HepG2 (cell line): ENCODE measurements at regions not wholly inside any gene's neighbourhood (a gene's known extent, or its start where the extent isn't known, plus 50 kb on each side); places are given as distances from the start of the nearest gene placed in this dataset.

Source experiments
- ATAC-seq: fragments of 200-7000 bp; cut with Tn5 transposase; 3 replicates; pipeline ENCODE4 v1.9.1; 2020; ENCODE audit warnings: mild to moderate bottlenecking, moderate library complexity
- BruUV-seq: library from RNA; stranded (reverse); fragments of 400-500 nt; replicated peaks from 2 replicates; lab custom pipeline; 2021; lab: Mats Ljungman, UMichigan
- CTCF ChIA-PET: fragments of 300-600 bp; formaldehyde crosslinking; extraction: SDS; loops from one replicate; lab custom pipeline; 2021; ENCODE audit warnings: low total read pairs, inconsistent platforms, low intra/inter-chr PET ratio; lab: Yijun Ruan, JAX
- POLR2A ChIA-PET: fragments of 350-600 bp; sonication (Branson Sonifier 250); formaldehyde crosslinking; loops from one replicate; lab custom pipeline; 2020; ENCODE audit warnings: antibody characterized with exemption, inconsistent platforms; lab: Yijun Ruan, JAX
- DNase-seq: peaks from one replicate; pipeline ENCODE4 v3.0.0-alpha.2; 2015; ENCODE audit warnings: low spot score
- FAIRE-seq: peaks from 3 replicates; lab custom pipeline; 2011; peaks lifted over from hg19 to GRCh38; lab: Jason Lieb, UNC
- H2AFZ ChIP-seq: one replicate; pipeline ENCODE4 v1.6.1; 2011; ENCODE audit warnings: low read length, inconsistent platforms
- H3K27ac ChIP-seq: fragments of 300-600 bp; 3 replicates; pipeline ENCODE4 v1.8.0; 2011; ENCODE audit warnings: mixed run types, mild to moderate bottlenecking, mixed read lengths, low read length, inconsistent platforms; ENCODE audit not compliant: insufficient read depth; ENCODE audit errors: extremely low read length
- H3K27me3 ChIP-seq, 2 experiments: fragments of 200-600 bp in 1 of 2; 2 replicates in 1 of 2; 3 replicates in 1 of 2; pipeline versions ENCODE4 v1.6.0 to v1.8.0; 2011; ENCODE audit warnings: low read length in 2 of 2, mild to moderate bottlenecking in 2 of 2, moderate library complexity in 2 of 2, inconsistent platforms in 1 of 2; ENCODE audit not compliant: insufficient read depth in 2 of 2, control insufficient read depth in 1 of 2
- H3K36me3 ChIP-seq, 2 experiments: fragments of 200-600 bp in 1 of 2; replicated peaks in 1 of 2; 2 replicates in 1 of 2; 3 replicates in 1 of 2; pipeline versions ENCODE4 v1.5.1 to v1.8.0; 2011; ENCODE audit warnings: low read length in 2 of 2, inconsistent platforms in 1 of 2; ENCODE audit not compliant: insufficient read depth in 2 of 2, control insufficient read depth in 1 of 2
- H3K4me1 ChIP-seq: 2 replicates; pipeline ENCODE4 v1.5.1; 2012; ENCODE audit warnings: low read length, inconsistent platforms; ENCODE audit not compliant: insufficient read depth
- H3K4me2 ChIP-seq: 2 replicates; pipeline ENCODE4 v1.6.0; 2011; ENCODE audit warnings: low read depth, low read length, inconsistent platforms
- H3K4me3 ChIP-seq, 3 experiments: fragments of 200-600 bp in 1 of 3; sonication (generic), shearing (Covaris generic) in 1 of 3; replicated peaks in 1 of 3; 2 replicates each; pipeline ENCODE4 v1.5.1; 2011 to 2016; ENCODE audit warnings: low read length in 3 of 3, inconsistent platforms in 2 of 3, low read depth in 2 of 3, mild to moderate bottlenecking in 2 of 3, control low read depth in 1 of 3, mixed read lengths in 1 of 3; ENCODE audit not compliant: insufficient read depth in 1 of 3
- H3K79me2 ChIP-seq: one replicate; pipeline ENCODE4 v1.6.1; 2011; ENCODE audit warnings: low read length, inconsistent platforms; ENCODE audit not compliant: insufficient read depth
- H3K9ac ChIP-seq: 2 replicates; pipeline ENCODE4 v1.6.0; 2011; ENCODE audit warnings: mild to moderate bottlenecking, low read depth, low read length, inconsistent platforms; ENCODE audit not compliant: insufficient read depth
- H3K9me3 ChIP-seq: 2 replicates; pipeline ENCODE4 v1.5.1; 2012; ENCODE audit warnings: mild to moderate bottlenecking, low read length
- H4K20me1 ChIP-seq: 2 replicates; pipeline ENCODE4 v1.6.0; 2011; ENCODE audit warnings: inconsistent platforms, mild to moderate bottlenecking, low read length, moderate library complexity; ENCODE audit not compliant: insufficient read depth
- IRF2 ChIP-seq: IDR thresholded peaks from 2 replicates; pipeline ENCODE4 v1.6.1; 2018; ENCODE audit warnings: missing genetic modification reagents, missing compliant biosample characterization
- REXO4 ChIP-seq: sonication (generic); formaldehyde crosslinking; IDR thresholded peaks from 2 replicates; pipeline ENCODE4 v1.8.0; 2022; ENCODE audit warnings: missing genetic modification reagents, mild to moderate bottlenecking, borderline replicate concordance
- ZSCAN22 ChIP-seq: sonication (generic); formaldehyde crosslinking; IDR thresholded peaks from 2 replicates; pipeline ENCODE4 v1.4.0; 2020; ENCODE audit warnings: mild to moderate bottlenecking, missing genetic modification reagents
- WGBS: methylation state at CpG from one replicate; pipeline ENCODE4 v1.1.6; 2017; ENCODE audit warnings: low lambda C conversion rate; 5-methylcytosine and 5-hydroxymethylcytosine counted together
- in situ Hi-C: cut with HindIII; loops from 2 replicates; pipeline ENCODE4 v1.10.0; 2017; ENCODE audit warnings: low pct_unique_long_range_greater_than_20kb; ENCODE audit not compliant: extremely low pct_ligation_motif_present
- intact Hi-C: fragments of 100-400 bp; cut with micrococcal nuclease; formaldehyde crosslinking; loops from one replicate; pipeline ENCODE4 v1.10.0; 2022; ENCODE audit not compliant: unreplicated experiment
- TF ChIP-seq, protein P1 (sequence below): sonication (generic); formaldehyde crosslinking; IDR thresholded peaks from 2 replicates; pipeline ENCODE4 v1.5.1; 2020; ENCODE audit warnings: missing genetic modification reagents, mild to moderate bottlenecking, borderline replicate concordance
- TF ChIP-seq, protein P2 (sequence below): sonication (generic); formaldehyde crosslinking; conservative IDR thresholded peaks from 2 replicates; pipeline ENCODE4 v1.4.0; 2020; ENCODE audit warnings: mild to moderate bottlenecking, missing genetic modification reagents, moderate library complexity

DNA sequence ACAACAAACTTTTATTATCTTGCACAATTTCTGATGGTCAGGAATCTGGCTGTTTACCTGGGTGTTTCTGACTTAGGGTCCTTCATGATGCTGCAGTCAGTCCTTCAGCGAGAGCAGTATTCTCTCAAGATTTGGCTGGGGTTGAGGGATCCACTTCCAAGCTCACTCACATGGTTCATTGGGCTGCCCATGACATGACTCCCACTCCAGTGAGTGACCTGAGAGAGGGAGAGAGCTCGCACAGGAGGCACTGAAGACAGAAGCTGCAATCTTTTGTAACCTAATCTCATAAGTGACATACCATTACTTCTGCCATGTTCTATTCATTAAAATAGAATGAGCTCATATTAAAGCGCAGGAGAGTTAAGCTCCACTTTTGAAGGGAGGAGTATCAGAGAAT is 212.6 kb downstream of the SPATA31D1 start:
- intact Hi-C loops: no loop called here
- in situ Hi-C loops: no loop called here

More for the DNA sequence above, 212.6 kb downstream of the SPATA31D1 start:
- Histone ChIP-seq H3K36me3 (no peaks in the 10 kb centered on the region), H2AFZ (no peak overlapping the region), H3K27ac (no peak overlapping the region), H3K4me2 (no peak overlapping the region), H3K27me3 (no peaks in the 10 kb centered on the region), H3K9me3 (no peaks in the 10 kb centered on the region), H3K79me2 (no peaks in the 10 kb centered on the region), H3K4me3 (no peak overlapping the region), H4K20me1 (no peaks in the 10 kb centered on the region), H3K4me1 (no peaks in the 10 kb centered on the region), H3K9ac (no peak overlapping the region)
- BruUV-seq: no TSS peak
- no peak for ATAC-seq
- WGBS: 42% methylated on average over 3 of the region's 3 CpGs
- DNase-seq: no peak
- no peak for FAIRE-seq
- TF ChIP-seq, protein P1, sequence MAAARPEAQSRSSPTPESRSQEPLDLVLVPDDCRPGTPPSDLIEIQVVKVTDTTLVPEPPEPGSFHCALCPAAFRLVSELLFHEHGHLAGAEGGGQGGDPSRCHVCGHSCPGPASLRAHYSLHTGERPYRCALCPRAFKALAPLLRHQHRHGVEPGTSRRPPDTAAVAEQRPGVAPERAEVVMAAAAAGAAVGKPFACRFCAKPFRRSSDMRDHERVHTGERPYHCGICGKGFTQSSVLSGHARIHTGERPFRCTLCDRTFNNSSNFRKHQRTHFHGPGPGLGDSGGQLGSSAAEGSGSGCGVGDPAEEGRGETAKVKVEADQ (CRISPR knock-in tag): no peak
- TF ChIP-seq REXO4 (CRISPR knock-in tag) (no peak), IRF2 (CRISPR knock-in tag) (no peak), ZSCAN22 (no peak)
- TF ChIP-seq, protein P2, sequence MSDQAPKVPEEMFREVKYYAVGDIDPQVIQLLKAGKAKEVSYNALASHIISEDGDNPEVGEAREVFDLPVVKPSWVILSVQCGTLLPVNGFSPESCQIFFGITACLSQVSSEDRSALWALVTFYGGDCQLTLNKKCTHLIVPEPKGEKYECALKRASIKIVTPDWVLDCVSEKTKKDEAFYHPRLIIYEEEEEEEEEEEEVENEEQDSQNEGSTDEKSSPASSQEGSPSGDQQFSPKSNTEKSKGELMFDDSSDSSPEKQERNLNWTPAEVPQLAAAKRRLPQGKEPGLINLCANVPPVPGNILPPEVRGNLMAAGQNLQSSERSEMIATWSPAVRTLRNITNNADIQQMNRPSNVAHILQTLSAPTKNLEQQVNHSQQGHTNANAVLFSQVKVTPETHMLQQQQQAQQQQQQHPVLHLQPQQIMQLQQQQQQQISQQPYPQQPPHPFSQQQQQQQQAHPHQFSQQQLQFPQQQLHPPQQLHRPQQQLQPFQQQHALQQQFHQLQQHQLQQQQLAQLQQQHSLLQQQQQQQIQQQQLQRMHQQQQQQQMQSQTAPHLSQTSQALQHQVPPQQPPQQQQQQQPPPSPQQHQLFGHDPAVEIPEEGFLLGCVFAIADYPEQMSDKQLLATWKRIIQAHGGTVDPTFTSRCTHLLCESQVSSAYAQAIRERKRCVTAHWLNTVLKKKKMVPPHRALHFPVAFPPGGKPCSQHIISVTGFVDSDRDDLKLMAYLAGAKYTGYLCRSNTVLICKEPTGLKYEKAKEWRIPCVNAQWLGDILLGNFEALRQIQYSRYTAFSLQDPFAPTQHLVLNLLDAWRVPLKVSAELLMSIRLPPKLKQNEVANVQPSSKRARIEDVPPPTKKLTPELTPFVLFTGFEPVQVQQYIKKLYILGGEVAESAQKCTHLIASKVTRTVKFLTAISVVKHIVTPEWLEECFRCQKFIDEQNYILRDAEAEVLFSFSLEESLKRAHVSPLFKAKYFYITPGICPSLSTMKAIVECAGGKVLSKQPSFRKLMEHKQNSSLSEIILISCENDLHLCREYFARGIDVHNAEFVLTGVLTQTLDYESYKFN (CRISPR knock-in tag): no peak
- ChIA-PET POLR2A (no interaction called here), CTCF (no interaction called here)
